GM23248 (cell line): ENCODE measurements at regions not wholly inside any gene's neighbourhood (a gene's known extent, or its start where the extent isn't known, plus 50 kb on each side); places are given as distances from the start of the nearest gene placed in this dataset.

ENCODE experiments used
- EZH2 ChIP-seq: fragments of 200-600 bp; sonication (generic); IDR thresholded peaks from 2 replicates; pipeline ENCODE4 v1.6.1; 2018; ENCODE audit warnings: antibody characterized with exemption, mild to moderate bottlenecking; ENCODE audit not compliant: insufficient read depth, poor library complexity, severe bottlenecking
- EZH2phosphoT487 ChIP-seq: fragments of 200-600 bp; sonication (generic); IDR thresholded peaks from 2 replicates; pipeline ENCODE4 v1.6.1; 2018; ENCODE audit warnings: antibody characterized with exemption, moderate library complexity, mild to moderate bottlenecking, low read depth; ENCODE audit not compliant: insufficient read depth

DNA sequence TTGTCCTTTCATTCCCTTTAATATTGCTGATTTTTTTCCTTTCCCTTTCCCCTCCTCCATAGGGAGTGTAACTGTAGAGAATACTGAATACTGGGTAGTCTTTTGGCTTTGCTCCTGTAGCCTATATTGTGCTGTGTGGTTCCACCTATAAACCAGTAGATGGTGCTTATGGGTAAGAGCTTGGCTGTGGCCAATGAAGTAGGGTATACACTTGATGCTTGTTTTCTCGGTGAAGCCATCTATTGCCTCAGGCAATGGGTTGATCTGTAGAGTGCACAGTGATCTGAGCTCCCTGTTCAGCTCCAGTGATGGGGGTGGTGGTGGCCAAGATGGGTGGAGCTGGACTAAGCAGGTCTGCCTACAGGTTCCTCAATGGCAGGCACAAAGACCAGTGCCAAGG is 203.3 kb upstream of the IMPG1 start:
- TF ChIP-seq EZH2phosphoT487, result no peak
- no peak for TF ChIP-seq EZH2
